HFF-Myc (cell line): ENCODE measurements at regions not wholly inside any gene's neighbourhood (a gene's known extent, or its start where the extent isn't known, plus 50 kb on each side); places are given as distances from the start of the nearest gene placed in this dataset.

ENCODE experiments used
- DNase-seq: peaks from one replicate; pipeline ENCODE4 v3.0.0-alpha.2; 2011; ENCODE audit warnings: low read depth; ENCODE audit errors: extremely low read depth
- H3K4me3 ChIP-seq: replicated peaks from 2 replicates; pipeline ENCODE4 v1.5.1; 2011; ENCODE audit warnings: low read depth, mild to moderate bottlenecking, control low read depth, low read length
- CTCF ChIP-seq: IDR thresholded peaks from 2 replicates; pipeline ENCODE4 v1.5.1; 2012; ENCODE audit warnings: mild to moderate bottlenecking, low read depth, low read length, control low read depth; ENCODE audit errors: missing control alignments

GRCh38 chr5:88976914-88977313, 93.9 kb upstream of the MEF2C start:
- H3K4me3 ChIP-seq: no peak overlapping the region
- no peak for DNase-seq
- no peak for TF ChIP-seq CTCF

- H3K4me3 ChIP-seq: no peak overlapping the region
- no peak for DNase-seq
- TF ChIP-seq CTCF: no peak
These were observed 84.9 kb upstream of the MEF2C start for GRCh38 chr5:88967633-88968585.

- no peak for TF ChIP-seq CTCF
- H3K4me3 ChIP-seq: no peak overlapping the region
- no peak for DNase-seq
These were observed 81.8 kb upstream of the MEF2C start for GRCh38 chr5:88964831-88965230.

- DNase-seq: no peak
- TF ChIP-seq CTCF: no peak
- H3K4me3 ChIP-seq: no peak overlapping the region
These were observed 74.0 kb upstream of the MEF2C start for GRCh38 chr5:88957013-88957412.

- no peak for DNase-seq
- no peak for TF ChIP-seq CTCF
- no peak overlapping the region for H3K4me3 ChIP-seq
These were observed 73.4 kb upstream of the MEF2C start for GRCh38 chr5:88956416-88956815.

- no peak for DNase-seq
- no peak overlapping the region for H3K4me3 ChIP-seq
- no peak for TF ChIP-seq CTCF
These were observed 72.4 kb upstream of the MEF2C start for GRCh38 chr5:88955403-88955802.
